GM21737 (cell line): ENCODE measurements at regions not wholly inside any gene's neighbourhood (a gene's known extent, or its start where the extent isn't known, plus 50 kb on each side); places are given as distances from the start of the nearest gene placed in this dataset.
A peak's percentile ranks its signal among the peaks of the same experiment; 100 is the strongest.

Experiments used
- ATAC-seq: cut with Tn5 transposase; IDR thresholded peaks from one replicate; pipeline ENCODE4 v1.9.1; 2021; ENCODE audit warnings: mild to moderate bottlenecking, moderate library complexity; ENCODE audit not compliant: unreplicated experiment

DNA sequence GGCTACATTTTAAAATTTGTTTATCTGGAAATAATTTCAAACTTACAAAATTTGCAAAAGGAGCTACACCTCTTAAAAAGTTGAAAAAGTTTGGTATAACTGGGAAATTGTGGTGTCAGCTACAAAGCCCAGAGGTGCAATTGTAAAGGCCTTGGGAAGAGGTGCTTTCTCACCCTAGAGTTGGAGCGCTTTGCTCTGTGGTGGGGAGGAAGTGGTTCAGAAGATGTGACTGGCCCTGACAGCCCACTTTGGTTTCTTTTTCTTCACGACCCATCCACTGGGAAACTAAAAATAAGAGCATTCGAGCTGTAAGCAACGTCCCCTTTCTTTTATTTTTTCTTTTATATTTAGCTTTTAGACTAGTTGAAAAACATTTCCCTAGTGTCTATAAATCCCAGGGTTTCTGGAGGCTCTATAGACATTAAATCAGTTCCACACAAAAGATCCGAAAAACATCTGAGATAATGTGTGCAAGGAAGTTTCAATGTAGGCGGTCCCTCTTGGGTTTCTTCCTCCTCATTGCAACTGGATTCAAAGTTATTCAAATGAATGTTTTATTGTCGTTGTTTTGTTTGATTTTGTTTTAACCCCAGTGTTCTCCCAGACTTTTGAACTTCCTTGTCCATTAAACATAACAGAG, 397.8 kb downstream of the KIF16B start:
- no peak for ATAC-seq

DNA sequence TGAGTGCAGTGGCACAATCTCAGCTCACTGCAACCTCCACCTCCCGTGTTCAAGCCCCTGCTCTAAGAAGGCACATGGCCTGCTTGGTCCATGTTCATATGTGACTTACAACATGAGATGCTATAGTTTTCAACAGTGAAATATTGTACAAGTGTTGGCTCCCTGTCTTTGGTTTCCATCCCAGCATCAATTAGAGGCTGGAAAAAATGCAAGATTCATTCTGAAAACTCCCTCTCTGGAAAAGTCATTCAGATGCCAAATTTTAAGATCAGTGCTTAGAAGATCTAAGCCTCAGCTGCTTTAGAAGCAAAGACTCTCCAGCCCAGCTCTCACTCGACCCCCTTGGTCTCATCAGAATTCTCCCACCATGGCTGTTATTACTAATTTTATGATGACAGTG, 398.9 kb downstream of the KIF16B start:
- no peak for ATAC-seq

DNA sequence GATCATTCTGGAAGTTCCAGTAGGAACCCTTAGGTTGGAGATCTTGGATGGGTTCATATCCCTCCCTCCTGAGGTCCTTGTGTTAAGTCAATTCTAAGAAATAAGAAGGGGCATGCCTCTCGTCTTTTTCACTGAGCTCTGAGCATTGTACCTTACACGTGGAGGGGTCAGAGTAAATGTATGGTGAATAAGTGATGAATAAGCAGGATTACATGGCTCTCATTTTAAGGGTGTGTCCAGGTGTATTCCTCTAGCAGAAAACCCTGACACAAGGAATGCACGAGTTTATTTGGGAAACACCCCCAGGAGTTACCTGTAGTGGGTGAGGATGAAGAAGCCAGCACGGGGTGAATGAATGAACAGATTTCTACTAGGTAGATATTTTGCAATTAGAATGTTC, 400.2 kb downstream of the KIF16B start:
- ATAC-seq: no peak

DNA sequence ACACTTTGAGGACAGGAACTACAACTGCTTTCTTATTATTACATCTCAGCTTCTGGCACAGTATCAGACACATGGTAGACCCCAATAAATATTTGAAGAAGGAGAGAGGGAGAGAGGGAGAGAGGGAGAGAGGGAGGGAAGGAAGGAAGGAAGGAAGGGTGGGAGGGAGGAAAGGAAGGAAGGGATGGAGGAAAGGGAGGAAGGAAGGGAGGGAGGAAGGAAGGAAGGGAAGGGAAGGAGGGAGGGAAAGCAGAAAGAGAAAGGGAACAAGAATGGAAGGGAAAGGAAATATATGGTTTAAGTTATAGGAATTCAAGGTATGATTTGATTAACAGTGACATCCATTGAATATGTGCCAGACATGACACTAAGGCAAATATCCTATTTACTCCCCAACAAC, 402.1 kb downstream of the KIF16B start:
- no peak for ATAC-seq

DNA sequence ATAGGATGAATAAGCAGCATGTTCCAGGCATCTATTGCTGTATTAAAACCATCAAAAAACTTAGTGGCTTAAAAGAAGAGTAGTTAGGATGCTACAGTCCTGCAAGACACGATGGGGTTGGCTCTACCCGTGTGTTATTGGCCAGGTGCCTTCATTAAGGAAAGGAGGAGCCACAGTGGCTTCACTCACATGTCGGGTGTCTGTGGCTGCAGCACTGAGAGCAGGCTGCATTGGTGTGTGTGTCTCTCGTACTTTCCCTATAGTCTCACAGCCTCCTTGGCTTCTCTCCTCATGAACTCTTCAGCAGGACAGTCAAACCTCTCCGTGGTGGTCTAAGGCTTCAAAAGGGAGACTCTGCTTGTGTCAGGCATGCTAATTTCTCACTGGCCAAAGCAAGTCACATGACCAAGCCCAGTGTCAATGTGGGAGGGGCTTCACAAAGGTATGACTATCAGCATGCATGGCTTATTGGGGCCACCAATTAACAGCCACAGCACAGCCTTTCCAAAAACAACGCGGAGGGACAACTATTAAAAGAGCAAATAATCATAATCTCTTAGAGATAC, 402.8 kb downstream of the KIF16B start:
- no peak for ATAC-seq

DNA sequence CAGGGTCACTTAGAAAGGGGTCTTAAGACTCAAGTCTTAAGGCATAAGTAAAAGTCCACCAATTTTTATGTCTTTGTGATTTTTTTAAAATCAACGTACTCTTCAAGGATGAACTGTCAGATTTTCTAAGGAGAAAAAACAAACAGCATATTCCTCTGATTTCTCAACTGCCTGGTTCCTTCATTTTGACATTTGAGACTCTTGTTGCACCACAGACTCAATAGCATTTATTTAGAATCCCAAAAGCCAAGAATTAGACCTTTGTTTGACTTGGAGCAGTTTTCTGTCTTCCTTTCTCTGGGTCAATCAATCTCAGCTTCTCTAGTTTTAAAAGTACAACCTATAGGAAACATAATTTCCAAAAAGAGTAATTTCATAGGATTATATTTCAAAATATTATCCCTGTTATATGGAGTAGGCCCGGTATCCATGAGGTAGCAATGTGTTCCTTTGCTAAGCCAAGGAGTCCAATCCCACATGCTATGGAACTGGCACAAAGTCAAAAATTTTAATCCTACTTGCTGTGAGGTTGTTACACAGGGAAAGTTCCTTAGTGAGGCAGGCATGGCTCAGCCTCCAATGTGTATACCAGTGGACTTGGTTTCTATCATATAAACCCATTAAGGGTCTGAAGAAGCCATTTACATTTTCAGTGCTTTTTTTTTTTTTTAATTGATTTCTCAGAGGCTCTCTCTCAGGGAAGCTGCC, 405.7 kb downstream of the KIF16B start:
- no peak for ATAC-seq

DNA sequence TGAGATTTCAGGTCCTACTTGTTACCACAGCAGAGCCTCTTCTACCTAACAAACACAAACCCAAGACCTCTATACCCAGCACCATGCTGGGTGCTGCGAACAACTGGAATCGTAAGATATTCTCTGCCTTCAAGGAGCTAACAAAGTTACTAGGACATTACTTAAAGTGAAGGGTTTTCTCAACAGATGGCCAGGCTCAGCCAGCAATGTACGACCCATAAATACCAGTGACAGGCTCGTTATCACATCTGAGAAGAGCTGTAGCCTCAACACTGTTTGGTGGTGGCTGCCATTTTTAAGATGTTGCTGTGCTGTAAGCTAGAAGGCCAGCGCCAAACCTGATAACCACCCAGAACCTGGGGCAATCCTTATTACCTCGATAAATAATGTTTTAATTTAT, 406.5 kb downstream of the KIF16B start:
- ATAC-seq: no peak

DNA sequence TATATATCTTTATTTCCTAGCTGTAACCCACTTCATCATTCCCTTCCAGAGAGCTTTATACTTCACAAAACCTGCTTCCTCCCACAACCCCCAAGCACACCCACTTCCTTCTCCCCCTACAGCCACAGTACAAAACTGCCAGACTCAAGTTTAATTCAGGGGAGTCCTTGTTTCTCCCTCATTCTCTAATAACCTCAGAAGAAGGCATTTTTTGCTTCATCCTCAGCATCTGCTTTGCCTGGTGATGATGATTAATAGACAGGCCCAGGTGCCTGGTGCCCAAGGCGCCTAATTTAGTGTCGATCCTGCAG, 414.3 kb downstream of the KIF16B start:
- peak; percentile 54 for ATAC-seq

DNA sequence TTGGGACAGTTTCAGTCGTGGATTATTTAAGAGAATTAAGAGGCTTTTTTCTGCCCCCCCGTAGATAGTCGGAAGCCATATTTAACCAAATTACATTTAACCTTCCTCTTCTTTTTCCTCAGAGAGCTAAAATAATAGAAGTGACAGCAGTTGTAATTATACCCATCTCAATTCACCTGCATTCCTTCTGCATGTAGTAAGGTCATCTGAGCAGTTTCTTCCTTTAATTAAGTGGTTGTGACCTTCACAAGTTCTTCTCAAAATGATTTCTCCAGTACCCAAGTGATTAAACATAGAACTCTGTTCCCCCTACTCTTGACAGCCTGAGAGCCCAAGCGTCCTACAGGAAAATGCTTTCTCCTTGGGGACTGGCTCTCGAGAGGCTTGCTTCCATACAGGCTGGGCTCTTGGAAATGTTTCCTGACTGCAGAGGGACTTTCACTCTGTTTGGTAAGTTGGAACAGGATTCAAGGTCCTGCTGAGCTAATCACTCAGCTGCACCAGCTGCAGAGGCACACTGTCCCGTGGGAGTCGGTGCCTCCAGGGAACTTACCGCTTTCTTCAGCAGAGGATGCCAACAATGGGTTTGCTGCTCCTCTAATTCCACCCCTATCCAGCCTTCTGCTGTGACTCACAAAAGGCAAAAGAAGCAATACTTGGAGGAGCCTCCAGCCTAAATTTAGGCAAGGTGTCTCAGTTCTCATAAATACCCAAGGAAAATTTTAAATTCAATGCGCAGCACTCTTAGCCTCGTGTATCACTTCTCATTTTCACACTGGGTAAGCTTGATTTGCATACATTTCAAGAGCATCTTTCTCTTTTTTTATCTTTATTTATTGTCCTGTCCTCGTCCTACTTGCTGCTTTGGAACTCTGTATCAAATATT, 414.9 kb downstream of the KIF16B start:
- peak; percentile 73 for ATAC-seq

DNA sequence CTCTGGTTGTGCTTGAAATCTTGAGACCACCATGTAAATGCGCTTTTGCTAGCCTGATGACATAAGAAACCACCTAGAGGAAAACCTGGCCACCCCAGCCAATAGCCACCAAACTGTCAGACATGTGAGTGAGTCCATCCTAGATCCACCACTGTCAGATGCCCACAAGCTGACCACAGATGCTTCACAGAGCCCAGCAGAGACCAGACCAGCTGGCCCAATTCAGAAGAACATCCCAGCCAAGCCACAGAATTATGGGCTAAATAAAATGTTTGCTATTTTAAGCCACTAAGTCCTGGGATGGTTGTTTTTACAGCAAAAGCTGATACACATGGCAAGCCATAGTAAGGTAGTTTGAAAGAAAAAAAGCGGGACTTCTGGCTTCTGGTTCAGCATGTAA, 425.3 kb downstream of the KIF16B start:
- ATAC-seq: no peak

DNA sequence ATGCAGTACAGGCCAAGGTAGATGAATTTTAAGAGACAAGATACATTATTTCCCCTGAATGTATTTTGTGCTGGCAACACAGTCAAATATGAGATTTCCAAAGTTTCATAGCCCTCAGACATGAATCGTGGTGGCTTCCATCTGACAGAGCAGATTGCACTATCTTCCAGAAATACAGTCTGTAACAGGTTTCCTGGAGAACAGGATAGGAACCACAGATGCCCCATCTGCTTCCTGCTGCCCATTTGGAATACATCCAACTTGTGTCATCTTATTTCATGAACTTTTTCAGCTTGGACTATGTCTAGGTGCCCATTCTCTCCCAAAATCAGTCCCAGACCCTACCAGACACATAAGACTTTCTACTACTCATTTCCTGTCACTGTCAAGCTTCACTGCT, 426.0 kb downstream of the KIF16B start:
- ATAC-seq: no peak

DNA sequence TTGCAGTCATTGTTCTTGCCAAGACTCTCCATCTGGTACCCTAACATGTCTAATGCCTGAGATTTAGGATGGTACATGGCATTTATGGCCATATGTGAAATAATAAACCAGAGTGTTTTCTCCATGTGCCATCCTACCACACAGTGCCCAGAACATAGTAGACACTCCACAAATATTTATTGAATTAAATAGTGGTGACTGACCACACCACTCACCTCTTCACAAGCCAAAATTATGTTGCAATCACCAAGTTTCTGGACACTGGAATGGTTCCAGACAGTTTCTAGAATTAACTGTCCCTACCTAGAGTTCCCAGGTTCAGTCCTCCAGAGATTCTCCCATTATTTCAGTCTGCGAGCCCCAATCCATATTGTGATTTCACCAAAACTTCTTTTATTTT, 427.3 kb downstream of the KIF16B start:
- ATAC-seq: no peak

DNA sequence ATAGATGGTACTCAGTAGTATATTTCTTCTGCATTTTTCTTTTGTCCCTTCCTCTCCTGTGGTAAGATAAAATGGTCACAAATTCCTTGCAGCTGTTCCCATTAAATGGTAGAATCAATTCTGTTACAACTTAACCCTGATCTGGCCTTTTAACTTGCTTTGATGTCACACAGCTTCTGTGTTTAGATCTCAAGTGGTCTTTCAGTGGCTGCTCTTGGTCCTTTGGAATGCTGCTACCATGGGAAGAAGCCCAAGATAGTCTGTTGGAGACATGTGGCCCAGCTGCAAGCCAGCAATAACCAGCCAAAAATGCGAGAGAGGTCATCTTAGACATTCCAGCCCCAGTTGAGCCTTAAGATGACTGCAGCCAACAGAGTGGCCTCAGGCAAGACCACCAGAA, 429.7 kb downstream of the KIF16B start:
- no peak for ATAC-seq

DNA sequence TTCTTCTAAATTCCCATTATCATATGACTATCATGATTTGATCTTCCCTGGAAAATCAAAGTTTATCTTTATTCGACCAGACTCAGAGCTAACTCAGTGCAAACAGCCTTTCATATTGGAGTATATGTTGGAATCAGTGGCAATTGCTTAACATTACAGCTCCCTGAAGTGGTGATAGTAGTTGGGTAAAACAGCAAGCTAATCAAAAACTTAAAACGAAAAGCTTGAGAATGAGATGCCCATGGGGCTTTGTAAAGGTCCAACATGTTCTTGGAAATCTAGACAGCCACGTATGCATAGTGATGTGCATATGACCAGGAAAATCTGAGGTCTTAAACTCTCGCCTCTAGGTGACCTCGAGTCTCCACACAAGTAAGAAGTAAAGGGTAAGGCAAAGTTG, 437.6 kb downstream of the KIF16B start:
- ATAC-seq: no peak

DNA sequence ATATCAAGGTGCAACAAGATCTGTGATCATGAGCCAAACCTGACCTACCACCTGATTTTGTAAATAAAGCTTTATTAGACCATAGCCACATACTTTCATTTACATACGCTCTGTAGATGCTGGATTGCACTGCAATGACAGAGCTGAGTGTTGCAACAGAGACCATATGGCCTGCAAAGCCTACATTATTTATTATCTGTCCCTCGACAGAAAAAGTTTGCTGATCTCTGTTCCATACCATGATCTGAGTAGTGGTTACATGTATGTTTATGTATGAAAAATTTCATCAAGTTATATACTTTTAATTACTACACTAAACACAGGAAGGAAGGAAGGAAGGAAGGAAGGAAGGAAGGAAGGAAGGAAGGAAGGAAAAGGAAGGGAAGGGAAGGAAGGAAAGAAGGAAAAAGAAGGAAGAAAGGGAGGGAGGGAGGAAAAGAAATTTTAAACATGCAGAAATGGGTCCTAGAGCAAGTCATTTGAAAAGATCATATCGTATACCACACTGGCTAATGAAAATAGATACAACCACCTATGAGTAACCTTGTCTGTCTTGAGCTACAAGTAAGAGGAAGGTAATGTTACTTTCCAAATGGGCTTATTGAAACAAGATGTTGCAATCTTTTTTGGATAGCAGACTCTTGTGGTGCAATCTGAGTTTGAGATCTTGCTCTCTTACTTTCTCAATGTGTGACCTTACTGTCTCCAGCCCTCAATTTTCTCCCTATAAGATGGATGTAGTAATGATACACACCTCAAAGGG, 441.0 kb downstream of the KIF16B start:
- ATAC-seq: no peak

DNA sequence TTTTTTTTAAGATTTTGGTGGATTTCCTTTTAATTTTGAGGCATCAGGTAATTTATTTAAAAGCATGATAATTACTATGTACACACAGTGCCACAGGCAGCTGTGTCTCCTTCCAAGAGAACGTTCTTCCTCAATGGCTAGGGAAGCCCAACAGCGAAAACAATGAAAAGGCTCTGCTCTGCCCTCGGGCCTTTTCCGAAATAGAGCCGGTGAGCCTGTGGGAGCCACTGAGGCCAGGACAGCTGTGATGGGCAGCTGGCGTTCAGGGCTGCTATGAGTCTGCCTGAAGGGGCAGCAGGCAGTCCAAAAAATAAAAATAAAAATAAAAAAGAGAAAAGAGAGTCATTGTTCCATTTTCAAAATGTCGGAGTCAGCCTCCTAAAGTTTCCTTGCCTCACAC, 443.8 kb downstream of the KIF16B start:
- no peak for ATAC-seq

DNA sequence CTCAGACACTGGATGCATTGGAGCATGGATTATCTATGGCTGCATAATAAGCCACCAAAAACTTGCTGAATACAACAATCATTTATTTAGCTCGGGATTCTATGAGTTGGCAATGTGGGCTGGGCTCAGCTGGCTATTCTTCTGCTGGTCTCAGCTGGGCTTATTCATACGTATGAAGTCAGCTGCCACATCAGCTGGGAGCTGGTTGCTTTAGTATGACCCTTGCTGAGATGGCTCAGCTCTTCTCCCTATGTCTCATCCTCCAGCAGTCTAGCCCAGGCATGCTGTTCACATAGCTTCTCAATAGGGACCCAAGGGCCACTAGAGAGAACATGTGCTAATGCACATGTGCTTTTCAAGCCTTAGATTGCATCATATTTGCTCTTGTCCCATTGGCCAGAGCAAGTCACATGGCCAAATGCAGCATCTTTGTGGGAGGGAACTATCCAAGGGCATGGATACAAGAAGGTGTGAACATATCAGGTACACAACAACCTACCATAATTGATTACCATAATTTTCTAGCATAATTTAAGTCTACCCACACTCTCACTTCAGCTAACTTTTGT, 444.6 kb downstream of the KIF16B start:
- no peak for ATAC-seq

DNA sequence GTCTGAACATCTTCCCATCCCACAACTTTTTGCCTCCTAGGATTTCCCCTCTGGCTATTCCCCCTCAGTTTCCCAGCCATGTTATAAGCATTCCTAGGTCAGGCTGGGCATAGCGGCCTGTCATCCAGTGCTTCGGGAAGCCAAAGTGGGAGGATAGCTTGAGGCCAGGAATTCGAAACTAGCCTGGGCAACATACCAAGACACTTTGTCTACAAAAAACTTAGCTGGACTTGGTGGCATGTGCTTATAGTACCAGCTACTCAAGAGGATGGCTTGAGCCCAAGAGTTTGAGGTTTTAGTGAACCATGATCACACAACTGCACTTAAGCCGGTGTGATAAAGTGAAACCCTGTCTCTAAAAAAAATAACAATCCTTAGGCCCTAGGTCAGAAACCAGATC, 447.4 kb downstream of the KIF16B start:
- no peak for ATAC-seq

DNA sequence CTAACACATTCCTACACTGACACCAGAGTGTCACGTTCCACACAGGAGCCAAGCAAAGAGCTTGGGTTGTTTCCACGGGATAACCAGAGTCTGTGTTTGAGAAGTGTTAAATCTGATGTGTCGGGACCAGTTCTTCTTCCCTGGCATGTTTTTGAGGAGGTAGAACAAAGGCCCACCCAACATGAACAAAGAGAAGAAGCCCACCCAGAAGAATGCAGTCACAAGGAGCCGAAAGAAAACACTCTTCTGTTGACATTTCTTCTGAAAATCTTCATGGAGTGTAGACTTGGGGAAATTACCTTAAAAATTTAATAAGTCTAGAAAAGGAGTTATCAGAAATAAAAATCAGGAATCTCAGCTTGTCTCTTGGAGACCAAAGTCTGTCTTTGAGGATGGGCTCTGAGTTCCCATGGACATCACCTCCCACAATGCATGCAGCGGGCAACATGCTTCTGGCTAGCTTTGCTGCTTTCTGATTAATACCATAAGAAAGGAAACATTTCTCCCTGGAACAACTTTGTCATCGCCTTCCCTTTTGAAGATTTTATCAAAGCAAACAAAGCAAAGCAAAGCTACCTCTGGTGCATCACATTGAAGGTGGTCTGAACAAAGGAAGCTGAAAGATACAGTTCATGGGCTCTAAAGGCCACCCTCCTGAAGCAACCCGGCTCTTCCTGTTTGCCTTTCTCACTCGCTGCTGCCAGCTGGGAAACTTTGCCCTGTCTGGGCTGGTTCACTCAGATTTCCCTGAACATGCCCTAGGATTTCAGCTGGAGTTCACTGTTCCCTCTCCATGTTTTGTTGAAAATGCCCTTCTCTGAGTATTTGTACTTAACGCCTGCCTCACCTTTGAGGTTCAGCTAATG, 448.1 kb downstream of the KIF16B start:
- no peak for ATAC-seq

DNA sequence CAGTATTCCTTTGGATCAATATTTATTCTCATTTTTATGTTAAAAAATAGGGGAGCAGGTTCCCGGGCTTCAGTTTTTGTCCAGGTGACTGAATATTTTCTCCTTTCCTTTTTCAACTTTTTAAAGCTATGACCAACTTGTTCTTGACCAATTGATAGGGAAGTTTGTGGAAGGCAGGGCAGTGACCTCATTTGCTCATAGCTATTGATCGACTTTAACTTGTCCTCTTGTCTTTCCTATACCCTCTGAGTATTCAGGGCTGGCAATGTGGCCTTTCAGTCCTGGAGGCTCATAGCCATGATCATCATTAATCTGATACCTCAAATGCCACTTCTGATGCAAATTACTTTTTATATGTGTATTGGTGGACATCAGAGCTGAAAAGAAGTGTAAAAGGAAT, 448.8 kb downstream of the KIF16B start:
- ATAC-seq: no peak
